ENCODE measurements at regions not wholly inside any gene's neighbourhood (a gene's known extent, or its start where the extent isn't known, plus 50 kb on each side); places are given as distances from the start of the nearest gene placed in this dataset.
"Not testable (repeated sequence)": the region's sequence is repeated elsewhere in the genome, so short reads cannot be mapped to it uniquely, and the experiment has no call there.

DNA sequence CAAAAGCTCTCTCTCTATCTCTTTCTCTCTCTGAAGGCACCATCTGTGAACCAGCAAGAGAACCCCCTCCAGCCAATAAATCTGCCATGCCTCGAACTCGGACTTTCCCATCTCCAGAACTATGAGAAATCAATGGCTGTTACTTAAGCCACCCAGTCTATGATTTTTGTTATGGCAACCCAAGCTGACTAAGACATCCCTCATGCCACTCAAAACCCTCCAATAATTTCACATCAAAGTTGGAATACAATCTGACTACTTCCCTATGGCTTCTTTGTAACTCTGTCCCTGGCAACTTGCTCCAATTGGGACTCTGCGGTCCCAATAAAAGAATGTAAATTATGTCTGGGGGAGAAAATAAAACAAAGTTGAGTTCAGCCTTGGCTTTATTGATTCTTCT lies 265.7 kb downstream of the SHOX start:
- no peak for DNase-seq (ENCODE audit: low read depth in 2 of 2)

DNA sequence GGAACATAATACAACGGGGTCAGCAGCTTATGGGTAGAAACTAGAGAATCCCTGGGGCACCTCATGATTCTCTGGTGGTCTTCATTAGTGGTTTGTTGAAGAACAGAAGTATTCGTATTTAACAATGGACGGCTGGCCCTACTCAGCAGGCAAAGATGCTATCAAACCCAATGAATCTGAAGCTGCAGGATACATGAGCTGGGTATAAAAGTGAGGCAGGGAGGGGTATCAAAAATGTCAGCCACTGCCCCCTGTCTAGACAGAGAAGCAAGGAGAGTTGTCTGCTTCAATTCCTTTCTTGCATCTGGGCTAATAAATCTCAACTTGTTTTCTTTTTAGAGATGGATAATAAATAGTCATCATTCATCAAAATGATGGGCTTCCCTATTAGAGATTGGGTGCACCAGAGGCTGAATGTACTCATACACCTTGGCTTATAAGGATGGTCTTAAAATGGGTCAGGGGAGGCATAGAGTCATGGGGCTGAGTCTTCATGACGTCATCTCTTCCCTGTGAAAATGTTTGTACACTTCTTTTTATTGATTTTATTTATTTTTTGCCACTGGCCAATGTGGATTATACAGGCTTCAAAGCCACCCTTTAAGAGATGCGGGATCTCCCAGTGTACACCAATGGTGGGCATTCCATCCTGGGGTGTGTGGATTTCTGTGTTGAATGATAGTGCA lies 259.5 kb downstream of the SHOX start:
- no peak for DNase-seq (ENCODE audit: low read depth in 2 of 2)

DNA sequence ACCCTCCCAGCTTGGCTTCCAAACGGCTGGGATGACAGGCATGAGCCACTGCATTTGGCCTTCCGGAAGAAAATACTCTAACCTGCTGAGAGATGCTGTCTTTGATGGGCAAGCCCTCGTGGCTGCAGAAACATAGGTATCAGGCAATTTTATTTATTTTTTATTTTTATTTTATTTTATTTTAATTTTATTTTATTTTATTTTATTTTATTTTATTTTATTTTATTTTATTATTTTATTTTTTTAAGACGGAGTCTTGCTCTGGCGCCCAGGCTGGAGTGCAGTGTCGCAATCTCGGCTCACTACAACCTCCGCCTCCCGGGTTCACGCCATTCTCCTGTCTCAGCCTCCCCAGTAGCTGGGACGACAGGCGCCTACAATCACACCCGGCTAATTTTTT lies 257.1 kb downstream of the SHOX start:
- DNase-seq (ENCODE audit: low read depth in 2 of 2), result not testable (repeated sequence)

DNA sequence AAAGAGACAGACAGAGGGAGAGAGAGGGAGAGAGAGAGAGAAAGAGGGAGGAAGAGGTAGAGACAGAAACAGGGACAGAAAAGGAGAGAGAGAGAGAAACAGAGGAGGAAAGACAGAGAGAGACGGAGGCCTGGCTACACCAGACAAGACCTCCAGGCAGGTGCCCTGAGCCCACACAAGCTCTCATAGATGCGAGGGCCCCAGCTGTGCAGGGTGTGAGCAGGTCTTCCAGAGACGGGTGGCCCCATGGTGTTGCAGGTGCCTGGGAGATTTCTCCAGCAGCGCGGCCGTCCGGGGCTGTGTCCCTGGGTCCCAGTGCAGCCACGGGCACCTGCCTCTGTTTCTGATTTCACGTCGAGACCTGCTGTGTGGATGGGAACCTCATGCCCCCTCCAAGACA lies 253.0 kb downstream of the SHOX start:
- DNase-seq (ENCODE audit: low read depth in 2 of 2), result no peak

DNA sequence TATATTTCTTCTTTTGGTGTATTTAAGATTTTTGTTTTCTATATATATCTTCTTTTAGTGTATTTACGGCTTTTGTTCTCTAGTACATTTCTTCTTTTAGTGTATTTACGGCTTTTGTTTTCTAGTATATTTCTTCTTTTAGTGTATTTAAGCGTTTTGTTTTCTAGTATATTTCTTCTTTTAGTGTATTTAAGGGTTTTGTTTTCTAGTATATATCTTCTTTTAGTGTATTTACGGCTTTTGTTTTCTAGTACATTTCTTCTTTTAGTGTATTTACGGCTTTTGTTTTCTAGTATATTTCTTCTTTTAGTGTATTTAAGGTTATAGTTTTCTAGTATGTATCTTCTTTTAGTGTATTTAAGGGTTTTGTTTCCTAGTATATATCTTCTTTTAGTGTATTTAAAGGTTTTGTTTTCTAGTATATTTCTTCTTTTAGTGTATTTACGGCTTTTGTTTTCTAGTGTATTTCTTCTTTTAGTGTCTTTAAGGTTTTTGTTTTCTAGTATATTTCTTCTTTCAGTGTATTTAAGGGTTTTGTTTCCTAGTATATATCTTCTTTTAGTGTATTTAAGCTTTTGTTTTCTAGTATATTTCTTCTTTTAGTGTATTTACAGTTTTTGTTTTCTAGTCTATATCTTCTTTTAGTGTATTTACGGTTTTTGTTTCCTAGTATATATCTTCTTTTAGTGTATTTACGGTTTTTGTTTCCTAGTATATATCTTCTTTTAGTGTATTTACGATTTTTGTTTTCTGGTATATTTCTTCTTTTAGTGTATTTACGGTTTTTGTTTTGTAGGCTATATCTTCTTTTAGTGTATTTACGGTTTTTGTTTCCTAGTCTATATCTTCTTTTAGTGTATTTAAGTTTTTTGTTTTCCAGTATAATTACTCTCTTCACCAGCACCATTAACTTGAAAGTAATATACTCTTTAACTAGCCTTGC lies 249.4 kb downstream of the SHOX start:
- DNase-seq (ENCODE audit: low read depth in 2 of 2), result not testable (repeated sequence)

DNA sequence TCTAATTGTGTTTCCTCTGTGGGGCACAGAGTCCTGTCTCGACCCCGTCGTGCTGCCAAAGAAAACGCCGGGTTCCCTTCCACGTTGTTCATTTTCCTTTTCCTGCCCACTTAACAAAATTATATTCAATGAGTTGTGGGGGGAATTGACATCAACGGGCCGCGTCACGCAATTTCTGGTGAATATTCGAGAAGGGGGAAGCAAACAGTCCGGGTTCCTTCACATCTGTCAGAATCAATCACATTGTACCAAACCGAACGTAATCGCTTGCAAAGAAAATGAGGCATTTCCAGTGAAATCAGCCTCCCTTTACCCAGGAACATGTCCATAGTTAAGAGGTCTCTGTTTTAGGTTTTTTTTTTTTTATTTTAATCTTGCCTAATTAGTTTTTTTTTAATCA lies 243.5 kb downstream of the SHOX start:
- no peak for DNase-seq (ENCODE audit: low read depth in 2 of 2)

DNA sequence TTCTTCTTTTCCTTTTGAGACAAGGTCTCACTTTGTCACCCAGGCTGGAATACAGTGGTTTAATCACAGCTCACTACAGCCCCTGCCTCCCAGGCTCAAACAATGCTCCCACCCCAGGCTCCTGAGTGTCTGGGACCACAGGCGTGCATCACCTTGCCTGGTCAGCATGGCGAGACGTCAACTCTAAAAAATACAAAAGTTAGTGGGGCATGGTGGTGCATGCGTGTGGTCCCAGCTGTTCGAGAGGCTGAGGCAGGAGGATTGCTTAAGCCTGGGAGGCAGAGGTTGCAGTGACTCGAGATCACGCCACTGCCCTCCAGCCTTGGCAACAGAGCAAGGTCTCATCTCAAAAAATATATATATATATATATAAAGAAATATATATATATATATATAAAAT lies 242.4 kb downstream of the SHOX start:
- DNase-seq (ENCODE audit: low read depth in 2 of 2), result no peak

DNA sequence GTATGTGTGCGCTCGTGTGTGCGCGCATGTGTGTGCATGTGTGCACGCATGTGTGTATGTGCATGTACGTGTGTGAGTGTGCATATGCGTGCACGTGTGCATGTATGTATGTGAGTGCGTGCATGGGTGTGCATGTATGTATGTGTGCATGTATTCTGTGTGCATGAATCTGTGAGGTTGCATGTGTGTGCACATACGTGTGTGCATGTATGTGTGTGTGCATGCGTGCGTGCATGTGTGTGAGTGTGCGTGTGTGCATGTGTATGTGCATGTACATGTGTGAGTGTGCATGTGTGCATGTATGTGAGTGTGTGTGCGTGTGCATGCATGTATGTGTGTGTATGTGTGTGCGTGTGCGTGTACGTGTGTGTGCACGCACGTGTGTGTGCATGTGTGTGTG lies 241.5 kb downstream of the SHOX start:
- DNase-seq (ENCODE audit: low read depth in 2 of 2), result no peak

DNA sequence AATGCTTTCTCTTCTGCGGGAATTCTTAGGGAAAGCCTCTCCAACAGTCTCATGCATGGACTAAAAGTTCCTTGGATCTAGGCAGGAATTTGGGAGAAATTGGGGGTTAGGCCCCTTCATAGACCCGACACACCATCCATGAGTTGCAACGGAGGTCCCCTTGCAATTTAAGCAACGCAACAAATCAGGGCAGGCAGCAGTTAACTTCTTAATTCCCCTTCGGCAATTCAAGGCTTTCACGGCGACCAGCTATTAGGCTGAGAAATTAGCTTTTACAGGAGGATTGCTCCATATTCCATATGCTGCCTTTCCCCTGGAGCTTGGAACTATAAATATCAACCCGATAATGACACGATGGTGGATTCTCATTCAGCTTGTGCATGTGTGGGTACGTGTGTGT lies 241.0 kb downstream of the SHOX start:
- DNase-seq (ENCODE audit: low read depth in 2 of 2), result no peak

DNA sequence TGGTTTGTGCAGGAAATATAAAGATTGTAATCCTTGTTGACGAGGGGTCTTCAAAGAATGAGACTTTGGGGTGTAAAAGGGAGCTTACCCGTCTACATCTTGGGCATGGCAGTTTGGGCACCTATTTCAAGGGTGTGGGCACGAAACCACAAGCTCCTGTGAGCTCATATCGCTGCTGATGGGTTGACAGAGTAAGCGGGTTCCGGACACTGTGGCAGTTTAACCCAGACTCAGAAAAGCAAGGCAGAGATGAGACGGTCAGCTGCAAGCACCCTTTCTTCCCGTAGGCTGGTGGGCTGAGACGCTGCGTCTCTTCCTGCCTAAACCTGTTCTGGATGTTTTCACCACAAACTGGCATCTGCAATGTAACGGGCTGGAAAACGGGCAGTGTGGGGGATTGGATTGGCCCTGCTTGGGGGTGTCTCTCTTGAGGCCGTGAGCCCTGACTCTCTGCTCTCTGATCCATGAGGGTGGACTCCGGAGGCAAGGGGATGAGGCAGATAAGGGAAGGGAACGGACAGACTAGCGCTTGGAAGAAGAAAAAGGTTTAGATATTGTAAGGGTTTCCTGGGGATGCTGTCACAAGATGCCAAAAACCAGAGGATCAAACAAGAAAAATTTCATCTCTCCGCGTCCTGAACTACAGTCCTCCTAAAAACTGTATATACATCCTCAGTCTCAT lies 237.5 kb downstream of the SHOX start:
- no peak for DNase-seq (ENCODE audit: low read depth in 2 of 2)

DNA sequence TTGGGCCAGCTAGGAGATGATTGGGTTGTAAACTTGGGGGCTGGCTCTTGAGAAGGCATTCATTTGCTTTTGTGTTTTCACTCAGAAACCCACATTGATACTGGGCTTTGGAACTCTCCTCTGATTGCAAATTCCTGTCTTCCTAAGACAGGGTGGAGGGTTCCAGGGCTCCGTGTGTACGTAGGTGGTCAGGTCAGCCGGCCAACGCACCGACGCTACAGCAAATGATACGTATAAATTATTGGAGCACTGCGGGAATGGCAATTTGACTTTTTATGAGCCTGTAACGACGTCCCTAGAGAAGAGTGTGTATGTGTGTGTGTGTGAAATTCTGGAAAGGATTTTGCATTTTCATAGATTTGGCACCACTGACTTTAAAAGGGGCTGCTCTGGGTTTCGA lies 236.9 kb downstream of the SHOX start:
- no peak for DNase-seq (ENCODE audit: low read depth in 2 of 2)

DNA sequence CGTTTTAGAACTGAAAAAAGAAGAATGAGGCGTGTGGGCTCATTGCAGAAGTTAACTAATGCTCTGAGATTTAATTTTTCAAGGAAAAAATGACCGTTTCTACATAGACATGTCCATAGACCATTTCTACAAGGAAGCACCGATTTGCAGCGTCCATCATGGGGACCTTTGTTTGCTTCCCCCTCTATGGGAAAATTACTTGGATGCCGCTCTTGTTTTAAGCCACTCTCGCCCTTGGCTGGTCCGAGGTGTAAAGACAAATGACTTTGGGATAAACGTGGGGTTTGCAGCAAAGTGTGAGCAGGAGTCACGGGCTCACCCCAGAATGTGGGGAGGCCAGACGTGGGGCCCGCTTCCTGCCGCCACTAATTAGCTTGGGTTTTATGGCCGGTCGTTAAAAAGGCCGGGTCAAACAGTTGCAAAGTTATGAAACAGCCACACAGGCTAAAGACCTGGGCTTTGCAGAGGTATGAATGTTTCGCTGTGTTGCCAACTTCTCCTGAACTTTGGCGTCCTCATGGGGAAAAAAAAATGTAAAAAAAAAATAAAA lies 235.9 kb downstream of the SHOX start:
- no peak for DNase-seq (ENCODE audit: low read depth in 2 of 2)

DNA sequence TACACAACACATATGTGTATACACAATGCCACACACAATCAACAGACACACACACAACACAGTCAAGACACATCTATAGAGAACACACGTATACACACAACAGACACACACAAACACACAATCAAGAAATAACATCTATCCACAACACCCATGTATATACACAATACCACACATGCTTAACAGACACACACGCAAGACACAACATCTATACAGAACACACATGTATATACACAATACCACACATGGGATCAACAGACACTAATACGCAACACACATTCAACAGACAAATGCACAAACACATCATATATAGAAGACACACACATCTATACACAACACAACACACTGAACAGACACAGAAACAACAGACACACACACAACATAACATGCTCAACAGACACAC lies 234.8 kb downstream of the SHOX start:
- no peak for DNase-seq (ENCODE audit: low read depth in 2 of 2)

DNA sequence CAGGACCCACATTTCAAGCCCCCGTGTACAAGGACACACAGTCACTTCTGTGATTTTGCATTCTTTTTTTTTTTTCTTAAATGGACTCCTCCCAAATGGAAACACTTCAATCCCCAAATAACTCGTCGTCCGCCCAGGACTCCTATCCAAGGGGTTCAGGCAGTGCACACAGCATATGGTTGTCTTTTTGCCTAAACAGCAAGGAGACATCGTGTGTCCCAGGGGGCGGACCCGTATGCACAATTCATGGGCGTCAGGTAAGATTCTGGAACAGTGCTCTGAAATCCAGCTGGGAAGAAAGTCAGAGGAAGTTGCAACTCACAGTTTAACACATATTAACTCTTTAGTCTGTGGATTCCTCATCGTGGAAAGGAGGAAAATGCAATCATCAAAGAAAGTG lies 231.3 kb downstream of the SHOX start:
- no peak for DNase-seq (ENCODE audit: low read depth in 2 of 2)

DNA sequence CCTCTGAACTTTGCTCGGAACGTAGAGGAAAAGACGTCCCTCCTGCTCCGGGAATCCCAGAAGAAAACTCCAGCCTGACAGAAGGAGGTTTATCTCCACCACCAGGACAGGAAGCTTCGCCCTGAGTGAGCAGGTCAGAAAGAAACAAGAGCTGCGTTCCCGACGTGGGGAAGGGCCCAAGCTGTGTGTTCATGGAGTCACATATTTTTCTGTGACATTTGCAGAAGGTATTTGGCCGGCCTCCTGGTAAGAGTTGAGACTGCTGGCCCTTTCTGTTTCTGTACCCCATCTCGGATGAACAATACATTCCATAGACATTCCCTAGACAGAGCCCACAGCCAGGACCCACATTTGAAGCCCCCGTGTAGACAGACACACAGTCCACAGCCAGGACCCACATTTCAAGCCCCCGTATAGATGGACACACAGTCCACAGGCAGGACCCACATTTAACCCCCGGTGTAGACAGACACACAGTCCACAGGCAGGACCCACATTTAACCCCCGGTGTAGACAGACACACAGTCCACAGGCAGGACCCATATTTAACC lies 230.8 kb downstream of the SHOX start:
- no peak for DNase-seq (ENCODE audit: low read depth in 2 of 2)

DNA sequence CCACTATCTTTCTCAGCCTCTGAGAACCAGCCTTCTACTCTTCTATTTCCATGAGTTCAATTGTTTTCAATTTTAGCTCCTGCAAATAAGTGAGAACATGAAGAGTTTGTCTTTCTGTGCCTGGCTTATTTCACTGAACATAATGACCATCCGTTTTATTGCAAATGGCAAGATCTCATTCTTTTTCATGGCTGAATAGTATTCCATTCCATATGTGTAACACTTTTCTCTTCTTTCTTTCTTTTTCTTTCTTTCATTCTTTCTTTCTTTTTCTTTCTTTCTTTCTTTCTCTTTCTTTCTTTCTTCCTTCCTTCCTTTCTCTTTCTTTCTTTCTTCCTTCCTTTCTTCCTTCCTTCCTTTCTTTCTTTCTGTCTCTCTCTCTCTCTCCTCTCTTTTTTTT lies 228.7 kb downstream of the SHOX start:
- no peak for DNase-seq (ENCODE audit: low read depth in 2 of 2)

DNA sequence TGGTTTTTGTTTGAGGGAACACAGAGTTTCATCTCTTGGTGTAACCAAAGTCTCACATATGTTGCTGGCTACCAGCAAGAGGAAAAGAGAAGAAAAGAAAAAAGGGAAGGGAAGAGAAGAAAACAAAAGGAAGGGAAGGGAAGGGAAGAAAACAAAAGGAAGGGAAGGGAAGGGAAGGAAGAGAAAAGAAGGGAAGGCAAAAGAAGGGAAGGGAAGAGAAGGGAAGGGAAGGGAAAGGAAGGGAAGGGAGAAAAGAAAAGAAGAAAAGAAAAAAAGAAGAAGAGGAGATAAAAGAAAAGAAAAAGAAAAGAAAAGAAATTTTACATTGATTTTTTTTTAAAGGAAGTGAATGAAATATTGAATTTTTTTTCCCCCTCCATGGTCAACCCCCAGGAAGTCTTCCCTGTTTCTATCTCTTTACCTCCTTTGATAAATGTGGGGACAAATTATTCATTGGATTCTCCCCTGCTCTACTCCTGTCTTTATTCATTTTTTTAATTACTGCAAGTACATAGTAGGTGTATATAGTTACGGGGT lies 228.0 kb downstream of the SHOX start:
- DNase-seq (ENCODE audit: low read depth in 2 of 2), result no peak

DNA sequence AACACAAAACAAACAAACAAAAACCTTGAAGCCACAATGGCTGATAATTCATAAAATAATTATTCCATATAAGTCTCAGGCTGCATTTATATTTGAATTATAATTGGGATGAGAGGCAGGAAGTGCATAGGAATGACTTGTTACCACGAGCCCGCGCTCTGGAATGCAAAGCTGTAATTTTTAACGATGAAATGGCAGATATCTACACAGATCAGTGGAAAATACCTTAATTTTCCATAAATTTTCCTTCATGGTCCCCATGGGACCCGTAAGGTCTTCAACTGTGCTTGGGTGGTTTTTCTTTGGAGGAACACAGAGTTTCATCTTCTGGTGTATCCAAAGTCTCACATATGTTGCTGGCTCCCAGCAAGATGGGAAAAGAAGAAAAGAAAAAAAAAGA lies 226.8 kb downstream of the SHOX start:
- DNase-seq (ENCODE audit: low read depth in 2 of 2), result no peak

DNA sequence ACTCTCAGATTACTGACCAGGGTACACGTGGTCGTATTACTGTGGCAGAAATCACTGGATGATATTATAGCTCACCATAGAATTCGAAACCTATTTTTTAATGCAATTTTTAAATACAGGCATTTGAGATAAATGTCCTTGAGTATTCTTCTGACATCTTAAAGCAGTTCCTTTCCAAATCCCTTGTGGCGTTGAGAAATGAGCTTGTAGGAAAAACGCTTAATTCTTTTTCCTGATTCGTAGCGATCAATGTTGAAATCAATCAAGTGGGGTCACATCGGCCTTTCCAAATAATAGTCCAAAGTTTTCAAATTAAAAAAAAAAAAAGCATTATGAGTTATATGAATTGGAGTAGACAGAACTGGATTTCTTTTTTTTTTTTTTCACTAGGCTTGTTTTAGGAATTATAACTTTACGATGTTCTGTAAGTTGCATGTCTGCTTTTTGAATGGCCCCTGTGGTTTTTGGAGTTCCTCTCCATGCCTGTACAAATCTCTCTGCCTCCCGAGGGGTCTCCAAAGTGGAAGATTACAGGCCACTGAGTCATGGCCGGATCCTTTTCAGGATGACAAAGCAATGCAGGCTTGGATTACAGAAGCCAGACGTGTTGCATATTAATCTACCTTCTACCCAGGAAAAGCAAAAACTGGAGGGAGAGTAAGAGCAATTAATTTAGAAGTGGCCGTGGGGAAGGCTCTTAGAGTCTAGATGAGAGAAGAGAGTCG lies 226.1 kb downstream of the SHOX start:
- DNase-seq (ENCODE audit: low read depth in 2 of 2), result no peak

DNA sequence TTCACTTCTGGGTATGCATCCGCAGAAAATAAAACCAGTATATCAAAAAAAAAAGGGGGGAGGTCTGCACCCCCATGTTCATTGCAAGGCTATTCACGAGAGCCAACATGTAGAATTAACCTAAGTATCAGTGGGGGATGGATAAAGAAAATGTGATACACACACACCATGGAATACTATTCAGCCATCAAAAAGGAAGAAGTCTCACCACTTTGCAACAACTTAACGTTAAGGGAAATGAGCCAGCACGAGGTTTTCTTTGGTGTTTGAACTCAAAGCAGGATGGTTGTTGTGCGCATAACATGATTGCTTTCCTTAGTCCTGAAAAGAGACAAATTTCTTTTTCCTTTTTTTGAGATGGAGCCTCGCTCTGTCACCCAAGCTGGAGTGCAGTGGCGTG lies 222.7 kb downstream of the SHOX start:
- no peak for DNase-seq (ENCODE audit: low read depth in 2 of 2)

DNA sequence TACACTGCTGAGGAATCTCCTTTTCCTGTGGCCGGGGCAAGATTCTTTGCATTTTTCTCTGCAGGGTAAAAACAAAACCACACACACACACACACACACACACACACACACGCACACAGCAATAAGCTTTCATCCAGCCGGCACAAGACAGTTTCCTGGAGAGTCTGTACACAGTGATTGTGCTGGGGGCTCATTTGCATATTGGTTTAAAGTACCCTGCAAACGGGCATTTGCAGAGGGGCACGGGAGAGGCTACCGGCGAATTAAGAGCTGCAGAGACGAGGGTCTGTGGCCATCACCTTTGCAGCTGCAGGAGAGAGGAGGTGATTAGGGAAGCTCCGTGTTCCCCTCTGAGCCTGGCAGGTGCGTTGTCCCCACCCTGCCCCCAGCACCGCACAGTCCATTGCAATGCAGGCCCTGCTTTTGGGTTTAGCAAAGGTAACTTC lies 219.9 kb downstream of the SHOX start:
- no peak for DNase-seq (ENCODE audit: low read depth in 2 of 2)

Measured in stimulated activated CD8-positive, alpha-beta memory T cell treated with anti-CD3 and anti-CD28 coated beads, Interleukin-2, amount 100 ng/mL, for 48 hours (primary cell).